Superior temporal gyrus (tissue), 1 donor: ENCODE measurements at regions not wholly inside any gene's neighbourhood (a gene's known extent, or its start where the extent isn't known, plus 50 kb on each side); places are given as distances from the start of the nearest gene placed in this dataset.

Experiments
- DNase-seq: peaks from one replicate; pipeline ENCODE4 v3.0.0-alpha.2; 2016; ENCODE audit errors: extremely low spot score

GRCh38 chr18:10009321-10010144, 95.7 kb downstream of the VAPA start:
- no peak for DNase-seq

- peak; percentile 77 for DNase-seq
Measured at GRCh38 chr18:10010611-10011015, 96.8 kb downstream of the VAPA start.

GRCh38 chr18:10011061-10011460, 97.2 kb downstream of the VAPA start:
- DNase-seq = no peak

GRCh38 chr18:10011751-10012150, 97.9 kb downstream of the VAPA start:
- DNase-seq = no peak

GRCh38 chr18:10012526-10012925, 98.7 kb downstream of the VAPA start:
- no peak for DNase-seq

- DNase-seq = no peak
Measured at GRCh38 chr18:10013621-10014543, 100.1 kb downstream of the VAPA start.

GRCh38 chr18:10015288-10015701, 101.5 kb downstream of the VAPA start:
- no peak for DNase-seq

GRCh38 chr18:10015941-10016819, 102.4 kb downstream of the VAPA start:
- DNase-seq = no peak

- DNase-seq = no peak
Measured at GRCh38 chr18:10017043-10017442, 103.2 kb downstream of the VAPA start.

GRCh38 chr18:10018289-10018688, 104.5 kb downstream of the VAPA start:
- DNase-seq = no peak

GRCh38 chr18:10020171-10020570, 106.4 kb downstream of the VAPA start:
- no peak for DNase-seq

GRCh38 chr18:10022365-10022764, 108.5 kb downstream of the VAPA start:
- DNase-seq = no peak

GRCh38 chr18:10023853-10024570, 110.2 kb downstream of the VAPA start:
- DNase-seq = no peak

GRCh38 chr18:10025711-10026670, 112.2 kb downstream of the VAPA start:
- no peak for DNase-seq

GRCh38 chr18:10027031-10027430, 113.2 kb downstream of the VAPA start:
- DNase-seq = no peak

GRCh38 chr18:10027461-10027860, 113.6 kb downstream of the VAPA start:
- no peak for DNase-seq

- no peak for DNase-seq
Measured at GRCh38 chr18:10029711-10030110, 115.9 kb downstream of the VAPA start.

GRCh38 chr18:10030816-10031541, 117.2 kb downstream of the VAPA start:
- no peak for DNase-seq

- no peak for DNase-seq
Measured at GRCh38 chr18:10032331-10033015, 118.7 kb downstream of the VAPA start.
